Esophagus muscularis mucosa (tissue), 4 donors: ENCODE measurements at regions not wholly inside any gene's neighbourhood (a gene's known extent, or its start where the extent isn't known, plus 50 kb on each side); places are given as distances from the start of the nearest gene placed in this dataset.

Source experiments
- CTCF ChIP-seq, 3 experiments: fragments of 200-600 bp in 2 of 3; fragments of 450-650 bp in 1 of 3; sonication (generic) in 2 of 3; IDR thresholded peaks; one replicate each; pipeline ENCODE4 v1.5.1; 2017 to 2019; ENCODE audit warnings: antibody characterized with exemption in 3 of 3, mild to moderate bottlenecking in 2 of 3, moderate library complexity in 1 of 3
- EP300 ChIP-seq: sonication (generic); formaldehyde crosslinking; IDR thresholded peaks from one replicate; pipeline ENCODE4 v1.6.1; 2017; ENCODE audit warnings: antibody characterized with exemption
- POLR2A ChIP-seq: fragments of 450-650 bp; IDR thresholded peaks from one replicate; pipeline ENCODE4 v1.6.1; 2017; ENCODE audit warnings: antibody characterized with exemption, moderate library complexity, mild to moderate bottlenecking, low read depth
- POLR2AphosphoS5 ChIP-seq, 2 donors: sonication (generic); formaldehyde crosslinking; IDR thresholded peaks; one replicate each; pipeline ENCODE4 v1.6.1; 2017; ENCODE audit warnings: antibody characterized with exemption in 2 of 2

- no peak for TF ChIP-seq CTCF (IDR thresholded peaks at IDR 0.05)
- no peak for TF ChIP-seq POLR2A
- TF ChIP-seq POLR2AphosphoS5 (IDR thresholded peaks at IDR 0.05), result no peak
- TF ChIP-seq EP300, result no peak
Measured at GRCh38 chr2:17276220-17276619, 242.0 kb downstream of the RAD51AP2 start.
